ENCODE measurements at regions not wholly inside any gene's neighbourhood (a gene's known extent, or its start where the extent isn't known, plus 50 kb on each side); places are given as distances from the start of the nearest gene placed in this dataset.

DNA sequence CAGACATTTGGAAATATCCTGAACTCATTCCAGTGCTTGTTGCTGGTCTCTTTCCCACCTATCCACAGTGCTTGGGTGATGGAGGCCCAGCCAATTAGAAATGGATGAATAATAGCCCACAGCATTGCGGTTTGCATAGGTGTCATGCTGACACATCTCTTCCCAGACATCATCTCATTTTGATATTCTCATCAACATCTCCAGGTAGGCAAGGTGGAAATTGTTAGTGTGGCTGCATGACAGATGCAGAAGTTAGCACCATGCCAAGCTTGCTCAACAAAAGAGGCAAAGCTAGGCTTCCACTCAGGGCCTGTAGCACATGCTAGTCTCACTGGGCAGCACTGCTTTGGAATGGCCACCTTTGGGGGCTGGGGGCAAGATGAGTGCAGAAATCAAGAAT is 1118.9 kb downstream of the VRK1 start:
- no peak for DNase-seq

DNA sequence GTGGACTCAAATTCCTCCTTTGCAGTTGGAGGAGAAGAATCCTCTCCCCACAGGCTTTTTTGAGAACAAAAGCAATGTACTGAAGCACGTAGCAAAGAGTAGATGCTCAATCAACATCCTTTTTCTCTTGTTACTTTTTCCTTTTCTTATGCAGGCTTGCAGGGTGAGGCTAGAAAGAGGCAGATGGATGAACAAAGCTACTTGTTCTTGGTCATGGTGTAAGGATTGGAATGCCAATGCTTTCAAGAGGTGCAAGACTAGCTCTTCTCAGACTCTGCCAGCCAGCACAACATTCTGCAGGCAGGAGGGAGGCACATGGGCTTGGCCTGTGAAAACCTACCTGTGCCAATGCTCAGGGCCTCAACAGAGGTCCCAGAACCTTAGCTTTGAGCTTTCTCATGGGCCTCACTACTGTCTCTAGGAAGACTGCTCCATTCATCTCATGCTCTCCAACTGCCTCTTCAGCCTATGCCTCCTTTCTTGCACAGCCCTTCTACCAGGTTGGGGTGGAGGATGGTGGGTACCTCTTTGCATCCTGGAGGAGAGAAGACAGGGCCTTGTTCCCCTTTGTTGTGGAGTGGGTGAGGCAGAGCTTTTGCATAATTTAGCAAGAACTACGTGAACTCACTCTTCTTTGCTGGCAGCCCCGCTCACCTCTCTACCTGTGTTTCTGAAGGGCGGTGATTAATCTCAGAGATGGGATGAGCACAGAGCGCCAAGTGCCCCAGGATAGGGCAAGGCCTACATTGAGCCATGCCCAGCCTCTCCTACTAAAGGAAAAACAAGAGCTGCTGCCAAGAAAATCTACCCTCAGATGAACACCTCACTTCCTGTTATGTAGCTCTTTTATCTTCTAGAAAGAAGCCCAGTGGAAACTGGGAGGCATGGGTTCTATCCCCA is 1119.7 kb downstream of the VRK1 start:
- DNase-seq, result no peak

DNA sequence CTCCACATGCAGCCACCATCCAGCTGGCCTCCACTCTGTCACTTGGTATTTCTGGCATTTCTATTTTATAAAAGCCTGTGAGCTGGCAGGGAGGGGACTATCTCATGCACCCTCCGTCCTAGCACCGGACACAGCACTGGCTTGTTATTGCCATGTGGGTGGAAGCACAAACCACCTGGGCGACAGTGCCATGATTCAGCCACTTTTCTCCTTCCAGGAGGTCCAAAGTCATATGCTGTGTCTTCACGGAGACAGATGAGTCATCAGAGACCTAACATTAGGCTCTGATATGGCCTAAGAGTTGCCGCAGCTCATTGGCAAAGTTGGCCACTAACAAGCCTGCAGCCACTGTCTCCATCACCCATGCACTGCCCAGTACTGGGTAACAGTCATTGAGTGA is 1123.0 kb downstream of the VRK1 start:
- no peak for DNase-seq

DNA sequence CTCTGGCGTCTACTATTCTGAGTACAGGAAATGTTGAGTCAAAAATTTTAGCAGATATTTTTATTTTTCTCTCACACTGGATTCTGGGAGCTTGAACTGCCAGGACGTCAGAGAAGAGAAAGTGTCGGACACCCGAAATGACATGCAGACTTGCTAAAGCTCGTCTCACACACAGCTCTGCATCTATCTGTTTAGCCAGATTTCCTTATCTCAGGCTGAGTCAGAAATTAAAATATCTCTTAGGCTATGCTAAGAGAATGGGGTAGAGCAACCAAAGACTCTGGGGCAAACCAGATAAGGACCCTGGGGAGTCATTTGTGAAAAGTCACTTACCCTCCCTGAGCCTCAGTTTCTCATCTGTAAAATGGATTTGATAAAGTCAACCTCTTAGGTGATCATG is 1124.1 kb downstream of the VRK1 start:
- no peak for DNase-seq

DNA sequence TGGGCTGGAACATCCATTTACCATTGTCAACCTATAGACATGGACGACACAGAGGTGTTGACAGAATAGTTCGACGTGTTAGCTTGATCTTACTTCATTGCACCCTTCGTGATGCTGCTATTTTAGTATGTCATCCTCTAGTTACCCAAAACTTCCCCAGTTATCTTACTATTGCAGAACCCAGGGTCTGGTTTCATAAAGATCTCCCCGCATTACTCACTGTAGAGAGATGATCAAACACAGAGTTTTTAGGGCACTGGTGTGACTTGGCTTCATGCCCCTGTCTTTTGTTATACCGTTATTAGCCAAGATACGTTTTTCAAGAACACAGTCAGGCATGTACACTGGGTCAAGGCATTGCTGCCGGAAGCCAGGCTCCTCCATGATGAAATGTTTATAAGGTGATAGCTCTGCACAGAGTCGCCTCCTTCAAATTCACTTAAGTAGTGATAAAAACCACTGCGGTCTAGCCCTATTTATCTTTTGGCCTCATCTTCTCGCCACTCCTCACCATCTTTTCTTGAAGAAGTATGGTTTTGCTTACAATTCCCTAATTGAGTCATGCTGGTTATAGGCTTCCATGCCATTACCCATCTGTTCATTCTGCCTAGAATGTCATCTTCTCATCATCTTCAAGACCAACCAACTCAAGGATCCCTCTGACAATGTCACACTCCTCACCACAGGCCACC is 1127.9 kb downstream of the VRK1 start:
- DNase-seq, result no peak

DNA sequence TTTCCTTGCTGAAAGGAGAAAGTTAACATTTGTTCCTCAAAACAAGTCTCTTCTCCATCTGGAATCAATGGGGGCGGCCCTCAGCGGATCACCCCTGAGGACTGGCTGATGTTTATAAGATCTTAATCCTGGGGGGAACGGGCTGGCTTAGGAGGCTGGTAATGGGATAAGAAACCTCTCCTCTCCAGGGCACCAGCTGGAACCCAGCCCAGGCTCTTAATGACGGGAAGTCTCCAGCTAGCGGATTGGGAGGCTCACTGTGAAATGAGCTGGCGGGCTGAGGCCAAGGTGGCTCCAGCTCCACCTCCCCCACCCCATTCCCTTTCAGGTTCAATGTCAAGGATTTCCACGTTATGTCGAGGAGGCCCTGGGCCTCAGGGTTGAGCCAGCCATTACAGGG is 1133.0 kb downstream of the VRK1 start:
- DNase-seq, result no peak

DNA sequence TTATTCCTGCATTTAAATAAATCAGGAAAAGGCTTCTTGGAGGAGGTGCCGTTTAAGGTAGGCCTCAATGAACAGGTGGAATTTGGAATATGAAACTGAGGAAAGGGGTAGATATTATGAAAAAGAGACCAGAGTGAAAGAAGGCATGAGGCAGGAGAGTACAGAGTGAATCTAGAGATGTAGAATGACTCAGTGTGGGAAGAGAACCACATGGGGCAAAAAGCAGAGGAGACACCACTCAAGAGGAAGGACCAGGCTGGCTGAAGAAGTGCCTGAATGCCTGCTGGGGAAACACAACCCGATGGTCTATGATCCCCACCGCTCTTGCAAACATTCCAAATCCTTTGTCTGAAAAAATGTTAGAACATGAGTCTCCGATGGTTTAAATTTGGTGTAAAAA is 1134.1 kb downstream of the VRK1 start:
- no peak for DNase-seq

DNA sequence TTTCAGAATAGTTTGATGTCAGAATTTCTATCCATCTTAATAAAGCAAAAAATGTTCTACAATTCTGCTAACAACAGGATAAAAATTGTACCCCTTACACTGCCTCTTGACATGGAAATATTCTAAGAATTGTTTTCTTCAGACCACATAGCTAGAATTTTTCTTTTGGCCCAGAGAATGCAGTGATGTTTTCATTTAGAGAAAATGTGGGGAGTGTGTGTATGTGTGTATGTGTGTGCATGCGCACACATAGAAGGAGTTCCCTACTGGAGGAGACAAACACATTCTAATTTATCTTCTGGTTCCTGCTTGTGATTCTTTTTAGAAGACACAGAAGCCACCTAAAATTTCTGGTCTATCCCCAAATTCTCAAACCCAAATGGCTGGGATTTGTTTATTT is 1145.7 kb downstream of the VRK1 start:
- DNase-seq, result no peak

DNA sequence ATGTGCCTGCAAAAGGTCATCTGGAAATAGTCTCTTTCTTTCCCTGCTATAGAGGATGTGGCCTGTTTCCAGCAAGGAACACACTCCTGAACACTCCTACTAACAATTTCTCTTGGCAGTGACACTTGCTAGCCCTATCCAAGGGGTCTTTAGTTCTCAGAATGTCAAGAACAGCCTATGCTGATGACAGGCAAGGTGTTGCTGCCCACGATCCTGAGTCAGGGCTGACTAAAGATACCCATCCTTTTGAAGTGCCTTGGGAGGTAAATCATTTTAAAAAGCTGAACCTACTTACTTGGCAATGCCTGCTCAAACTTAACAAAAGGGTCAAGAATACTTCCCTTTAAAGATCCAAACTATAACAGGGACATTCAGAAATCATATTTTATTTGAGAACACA is 1146.4 kb downstream of the VRK1 start:
- no peak for DNase-seq

DNA sequence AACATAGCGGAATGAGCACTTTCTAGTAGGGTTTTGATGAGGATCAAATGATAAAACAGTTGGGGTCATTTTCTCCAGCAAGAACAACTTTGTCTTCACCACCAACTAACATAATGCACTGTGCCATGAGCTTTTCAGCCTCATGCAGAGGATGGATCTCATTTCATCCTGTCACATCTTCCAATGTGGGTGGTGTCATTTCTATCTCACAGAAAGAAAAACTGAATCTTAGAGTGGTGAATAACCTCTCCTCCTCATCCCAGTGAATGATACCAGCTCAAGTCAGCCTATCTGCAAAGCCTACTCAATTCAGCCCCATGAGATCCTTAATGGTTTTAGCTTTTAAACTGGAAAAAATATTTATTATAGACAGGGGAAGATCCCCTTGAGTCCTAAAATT is 1147.2 kb downstream of the VRK1 start:
- DNase-seq, result no peak

DNA sequence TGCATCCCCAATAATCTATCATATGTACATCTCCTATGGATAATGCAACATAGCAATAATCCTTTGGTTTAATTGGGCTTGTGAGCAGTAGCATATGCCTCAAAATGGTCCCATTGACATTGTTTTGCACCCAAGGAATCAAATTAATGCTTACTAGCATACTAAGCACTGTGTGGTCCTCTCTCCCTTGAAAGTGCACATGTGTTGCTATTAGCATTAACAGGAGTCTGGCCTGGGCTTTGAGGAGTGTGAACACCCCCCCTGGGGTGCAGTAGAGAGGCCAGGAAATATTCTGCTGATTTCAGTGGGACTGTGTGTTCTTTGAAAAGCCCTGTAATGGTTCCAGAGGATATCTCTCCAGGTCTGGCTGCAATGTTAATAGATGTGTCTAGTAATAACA is 1148.4 kb downstream of the VRK1 start:
- no peak for DNase-seq

DNA sequence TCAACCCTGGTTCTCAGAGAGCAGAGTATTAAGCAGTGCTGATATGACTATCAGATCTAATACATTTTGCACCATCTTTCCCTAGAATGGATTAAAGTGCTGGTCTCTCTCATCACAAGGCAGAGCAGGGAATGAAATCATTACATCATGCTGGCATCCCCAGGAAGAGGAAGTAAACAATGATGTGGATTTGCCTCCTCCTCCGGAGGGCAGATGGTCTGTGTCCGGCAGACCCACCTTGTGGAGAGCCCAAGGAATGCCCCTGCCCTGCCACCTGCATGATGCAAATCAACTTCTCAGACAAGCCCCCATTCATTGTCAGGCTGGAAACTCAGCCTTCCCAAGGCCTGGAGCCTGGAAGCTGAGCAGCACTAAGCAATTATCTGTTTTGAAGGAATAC is 1149.1 kb downstream of the VRK1 start:
- DNase-seq, result no peak

DNA sequence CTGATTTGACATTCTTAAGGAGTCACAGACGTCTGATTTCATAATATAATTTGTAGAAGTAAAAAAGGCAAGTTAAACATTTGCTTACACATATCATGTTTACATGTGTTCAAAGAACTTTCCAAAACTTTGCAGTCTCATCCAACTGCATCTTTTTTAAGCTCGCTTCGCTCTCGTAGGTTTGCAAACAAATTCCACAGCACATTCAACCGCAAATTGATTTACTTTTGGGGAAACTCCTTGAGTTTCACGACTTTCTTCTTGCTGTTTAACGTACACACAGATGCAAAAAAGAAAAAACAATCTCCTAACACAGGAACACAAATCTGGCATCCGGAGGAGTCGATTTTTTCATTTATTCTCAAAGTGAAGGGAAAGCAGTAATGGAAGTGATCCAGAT is 1149.5 kb downstream of the VRK1 start:
- no peak for DNase-seq

DNA sequence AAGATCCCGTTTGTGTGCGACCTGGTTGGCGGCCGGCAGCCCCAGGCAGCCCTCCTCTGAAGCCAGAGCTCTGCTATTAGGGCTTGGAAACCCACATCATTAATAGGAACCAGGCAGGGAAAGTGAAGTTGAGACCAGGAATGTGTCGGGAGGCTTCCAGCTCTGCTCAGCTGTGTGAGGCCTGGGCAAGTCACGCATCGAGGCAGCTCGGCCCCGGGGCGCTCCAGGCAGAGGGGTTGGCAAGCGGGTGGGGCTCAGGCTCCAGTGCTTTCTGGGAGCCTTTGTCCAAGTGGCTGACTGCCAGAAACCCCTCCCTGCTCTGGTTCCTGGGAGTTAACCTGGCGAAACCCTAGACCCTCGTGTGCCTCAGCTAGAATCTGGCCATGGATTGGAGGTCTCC is 1151.7 kb downstream of the VRK1 start:
- DNase-seq, result no peak

DNA sequence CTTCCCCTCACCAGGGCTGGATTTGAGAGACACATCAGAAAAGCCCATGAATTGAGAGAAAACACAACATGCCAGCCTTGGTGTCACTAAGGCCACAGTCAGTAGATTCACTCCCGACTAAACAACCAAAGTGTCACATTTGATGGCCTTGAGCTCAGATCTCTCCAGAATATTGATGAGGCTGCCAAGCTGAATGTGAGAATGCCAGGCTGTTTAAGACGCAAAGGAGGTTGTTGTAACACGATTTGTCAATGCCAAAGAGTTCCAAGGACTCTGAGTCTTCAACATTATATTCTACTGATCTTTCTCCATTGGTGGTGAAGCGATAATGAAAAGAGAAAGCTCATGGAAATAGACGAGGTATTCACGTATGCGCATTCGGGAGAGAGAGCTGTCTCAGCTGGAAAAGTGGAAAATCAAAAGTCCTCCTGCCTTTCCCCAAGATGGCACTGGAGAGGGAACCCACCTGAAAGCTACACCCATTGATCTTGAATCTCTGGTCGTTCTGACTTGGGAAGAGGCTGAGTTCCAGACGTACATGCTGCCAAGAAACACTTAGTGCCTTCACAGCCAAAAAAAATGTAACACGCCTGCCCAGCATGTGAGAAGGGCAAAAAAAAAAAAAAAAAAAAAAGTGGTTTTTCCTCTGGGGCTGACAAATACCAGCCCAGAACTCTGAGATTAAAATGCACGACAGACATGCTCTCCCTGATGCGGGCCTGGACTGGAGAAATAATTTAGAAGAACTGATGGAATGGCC is 1159.6 kb downstream of the VRK1 start:
- no peak for DNase-seq

DNA sequence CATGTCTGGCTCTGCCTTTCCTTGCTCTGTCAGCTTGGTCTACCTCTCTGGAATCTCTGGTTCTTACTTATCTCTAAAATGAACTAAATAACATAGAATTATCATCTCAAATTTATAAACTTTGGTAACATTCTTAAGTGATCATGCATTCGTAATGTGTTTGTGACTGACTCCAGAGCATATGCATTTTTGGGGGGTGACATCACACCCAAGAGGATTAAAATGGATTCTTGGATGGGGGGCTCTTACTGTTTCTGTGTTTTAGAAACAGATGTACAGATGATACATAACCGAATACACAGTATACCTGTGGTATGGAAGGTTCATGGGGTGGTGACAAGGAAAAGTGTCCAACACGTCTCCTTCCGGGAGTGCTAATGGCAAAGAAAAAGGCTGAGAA is 1162.1 kb downstream of the VRK1 start:
- DNase-seq, result no peak

DNA sequence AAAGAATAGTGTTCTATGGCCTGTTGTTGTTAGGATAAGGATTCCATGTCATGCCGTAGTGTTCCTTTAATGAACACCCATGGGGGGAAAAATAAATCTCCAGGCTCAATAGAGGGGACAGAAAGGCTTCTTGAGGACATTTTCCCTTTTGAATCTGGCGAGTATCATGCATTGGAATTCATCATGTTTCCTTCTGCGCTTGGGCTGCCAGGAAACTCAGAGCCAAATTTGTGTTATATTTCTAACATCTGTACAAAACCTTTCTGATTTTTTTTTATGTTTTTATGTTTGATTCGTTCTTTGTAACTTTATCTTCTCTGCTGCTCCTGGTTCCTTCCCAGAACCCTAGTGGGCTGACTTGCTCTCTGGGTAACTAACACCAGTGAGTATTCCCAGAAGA is 1163.3 kb downstream of the VRK1 start:
- DNase-seq, result no peak

DNA sequence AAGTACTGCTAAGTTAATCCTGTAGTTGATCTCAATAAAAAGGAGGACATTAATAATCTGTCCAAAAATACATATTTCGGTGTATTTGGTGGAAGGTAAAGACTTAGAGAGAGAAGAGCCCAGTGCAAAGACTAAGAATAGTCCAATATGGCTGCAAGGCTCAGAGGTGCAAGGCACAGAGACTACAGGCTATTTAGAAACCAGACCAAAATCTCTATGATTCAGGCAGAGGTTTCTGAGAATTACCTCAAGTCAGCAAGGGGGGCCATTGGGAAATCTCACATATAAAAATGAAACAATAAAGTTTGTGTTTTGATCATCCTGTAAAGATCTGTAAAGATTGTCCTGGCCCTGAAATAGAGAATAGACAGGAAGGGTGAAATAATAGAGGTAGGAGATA is 1173.0 kb downstream of the VRK1 start:
- no peak for DNase-seq

DNA sequence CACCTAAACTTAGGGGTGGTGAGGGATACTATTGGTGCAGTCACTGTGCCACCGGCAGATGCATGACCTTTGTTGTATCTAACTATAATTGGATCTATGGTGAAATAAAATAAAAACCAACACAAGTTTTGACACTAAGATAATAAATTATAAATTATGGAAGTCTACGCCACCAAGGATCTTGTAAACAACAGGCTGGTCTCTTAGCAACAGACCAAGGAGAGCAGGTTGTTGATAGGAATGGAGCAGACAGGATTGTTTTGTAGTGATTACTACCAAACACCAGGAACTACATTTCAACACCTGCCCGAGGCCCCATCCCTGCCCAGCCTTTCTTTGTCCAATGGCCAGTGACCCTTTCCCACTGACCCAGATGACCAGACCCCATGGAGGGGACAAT is 1178.0 kb downstream of the VRK1 start:
- no peak for DNase-seq

DNA sequence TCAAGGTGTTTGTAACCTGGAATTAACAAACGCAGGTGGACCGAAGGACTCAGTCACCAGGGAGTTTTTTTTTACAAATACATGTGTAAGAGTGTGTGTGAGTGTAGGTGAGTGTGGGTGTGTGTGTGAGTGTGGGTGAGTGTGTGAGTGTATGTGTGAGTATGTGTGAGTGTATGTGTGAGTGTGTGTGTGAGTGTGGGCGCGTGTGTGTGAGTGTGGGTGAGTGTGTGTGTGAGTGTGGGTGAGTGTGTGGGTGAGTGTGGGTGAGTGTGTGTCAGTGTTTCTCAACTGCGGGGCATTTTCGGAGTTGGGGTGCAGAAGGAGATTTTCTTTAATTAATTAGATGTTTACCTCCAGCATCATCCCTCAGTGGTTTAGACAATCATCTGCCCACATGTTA is 1178.8 kb downstream of the VRK1 start:
- no peak for DNase-seq

DNA sequence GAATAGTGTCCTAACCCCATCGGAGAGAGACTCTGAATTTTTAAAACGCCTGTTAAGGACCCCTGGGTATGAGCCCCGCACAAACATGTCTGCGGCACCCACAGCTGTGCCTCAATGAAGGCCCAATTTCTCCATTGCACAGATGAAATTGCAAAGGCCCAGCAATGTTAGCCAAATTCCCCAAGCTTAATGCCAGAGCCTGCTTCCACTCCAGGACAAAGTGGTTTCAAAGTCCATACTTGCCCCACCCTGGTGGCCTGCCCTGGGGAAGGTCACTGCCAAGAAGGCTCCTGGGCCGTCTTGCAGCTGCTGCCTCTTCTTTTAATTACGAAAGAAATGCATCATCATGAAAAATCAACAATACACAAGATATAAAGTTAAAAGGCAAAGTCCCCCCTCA is 1179.7 kb downstream of the VRK1 start:
- no peak for DNase-seq

DNA sequence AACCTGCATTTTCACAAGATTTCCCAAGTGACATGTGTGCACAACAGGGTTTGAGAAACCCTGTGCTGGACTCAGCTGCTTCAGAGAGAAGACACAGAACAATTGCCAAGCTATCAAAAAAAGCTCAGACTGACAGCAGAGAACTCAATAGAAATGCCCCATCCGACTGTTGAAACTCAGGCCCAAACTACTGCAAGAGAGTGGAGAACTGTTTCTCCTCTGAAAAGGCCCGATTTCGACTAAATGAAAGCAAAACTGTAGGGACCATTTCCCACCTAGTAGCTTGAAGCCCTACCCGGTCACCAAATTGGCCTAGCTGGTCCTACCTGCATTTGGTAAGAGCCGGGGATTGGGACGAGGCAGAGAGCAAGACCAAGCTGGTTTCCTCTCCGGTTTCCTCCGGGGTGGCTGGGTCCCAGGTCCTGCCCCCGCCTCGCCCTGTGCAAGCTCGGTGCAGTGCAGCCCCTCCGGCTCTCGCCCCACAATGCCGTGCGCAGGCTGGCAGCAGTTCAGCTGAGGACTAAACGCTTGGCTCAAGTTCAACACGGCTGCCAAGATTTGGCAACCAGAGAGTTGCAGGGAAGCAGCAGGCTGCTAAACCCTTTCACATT is 1180.6 kb downstream of the VRK1 start:
- peak; percentile 27 for DNase-seq

DNA sequence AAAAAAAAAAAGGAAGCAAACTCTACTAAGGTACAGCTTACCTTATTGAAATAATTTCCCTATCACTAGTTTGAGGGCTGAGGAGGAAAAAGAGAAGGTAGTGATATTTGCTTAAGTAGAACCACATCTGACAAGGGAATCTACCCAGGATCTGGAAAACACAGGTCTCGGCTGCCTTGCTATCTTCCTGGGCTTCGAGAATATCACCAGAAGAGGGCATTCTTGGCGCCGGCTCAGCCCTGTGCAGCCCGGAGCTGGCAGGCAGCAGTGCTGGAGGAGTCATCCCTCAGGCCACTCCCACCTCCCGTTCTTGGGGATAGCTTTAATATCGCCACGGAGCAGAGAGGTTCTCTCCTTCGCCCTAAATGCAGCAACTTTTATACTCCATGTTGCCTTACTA is 1181.2 kb downstream of the VRK1 start:
- DNase-seq, result peak; percentile 22
